HG03095 (cell line): ENCODE measurements at regions not wholly inside any gene's neighbourhood (a gene's known extent, or its start where the extent isn't known, plus 50 kb on each side); places are given as distances from the start of the nearest gene placed in this dataset.
"Not testable (repeated sequence)": the region's sequence is repeated elsewhere in the genome, so short reads cannot be mapped to it uniquely, and the experiment has no call there.

Source experiments
- ATAC-seq: cut with Tn5 transposase; IDR thresholded peaks from one replicate; pipeline ENCODE4 v1.9.1; 2021; ENCODE audit warnings: moderate library complexity; ENCODE audit not compliant: unreplicated experiment

- ATAC-seq = no peak
These were observed 70.8 kb upstream of the ATXN1 start for GRCh38 chr6:16832043-16832567.

DNA sequence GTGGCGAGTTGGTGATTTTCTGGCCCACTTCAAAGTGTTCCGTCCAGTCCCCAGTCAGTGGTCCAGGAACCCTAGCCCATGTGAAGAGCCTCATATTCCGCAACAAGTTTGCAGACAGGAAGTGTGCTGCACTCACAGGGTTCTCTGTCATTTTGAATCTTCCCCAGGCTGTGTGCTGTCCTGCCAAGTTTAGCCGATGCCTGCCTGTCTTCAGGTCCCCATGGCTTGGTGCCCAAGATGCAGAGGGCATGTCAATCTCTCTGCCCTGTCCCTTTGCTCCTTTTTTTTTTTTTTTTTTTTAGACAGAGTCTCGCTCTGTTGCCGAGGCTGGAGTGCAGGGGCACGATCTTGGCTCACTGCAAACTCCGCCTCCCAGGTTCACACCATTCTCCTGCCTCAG lies 69.9 kb upstream of the ATXN1 start:
- no peak for ATAC-seq

DNA sequence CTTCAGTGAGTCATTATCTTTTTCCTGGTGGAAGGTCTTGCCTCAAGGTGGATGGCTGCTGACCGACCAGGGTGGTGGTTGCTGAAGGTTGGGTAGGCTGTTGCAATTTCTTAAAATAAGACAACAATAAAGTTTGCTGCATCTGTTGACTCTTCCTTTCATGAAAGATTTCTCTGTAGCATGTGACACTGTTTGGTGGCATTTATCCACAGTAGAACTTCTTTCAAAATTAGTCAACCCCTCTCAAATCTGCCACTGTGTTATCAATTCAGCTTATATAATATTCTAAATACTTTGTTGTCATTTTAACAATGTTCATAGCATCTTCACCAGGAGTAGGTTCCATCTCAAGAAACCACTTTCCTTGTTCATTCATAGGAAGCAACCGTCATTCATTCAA lies 66.8 kb upstream of the ATXN1 start:
- no peak for ATAC-seq

- ATAC-seq = no peak
These were observed 66.4 kb upstream of the ATXN1 start for GRCh38 chr6:16827627-16828026.

DNA sequence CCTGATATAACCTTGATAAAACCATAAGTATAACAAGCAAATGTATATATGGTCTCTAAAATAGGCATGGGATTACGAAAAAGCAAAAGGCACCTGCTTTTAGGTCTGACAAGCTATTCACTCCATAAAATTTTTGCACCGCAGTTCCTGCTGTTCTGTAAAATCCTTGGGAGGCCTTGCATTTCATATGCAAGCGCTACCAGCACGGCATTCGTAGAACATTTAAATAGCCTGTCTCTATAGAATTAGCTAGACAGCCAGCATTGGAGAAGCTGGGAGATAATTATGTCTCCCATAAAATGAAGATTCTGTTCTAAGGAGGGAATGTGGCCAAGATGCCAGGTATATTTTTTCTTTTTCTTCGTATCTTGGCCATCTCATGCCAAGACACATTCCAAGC lies 64.5 kb upstream of the ATXN1 start:
- no peak for ATAC-seq

- ATAC-seq = no peak
These were observed 63.8 kb upstream of the ATXN1 start for GRCh38 chr6:16824845-16825685.

DNA sequence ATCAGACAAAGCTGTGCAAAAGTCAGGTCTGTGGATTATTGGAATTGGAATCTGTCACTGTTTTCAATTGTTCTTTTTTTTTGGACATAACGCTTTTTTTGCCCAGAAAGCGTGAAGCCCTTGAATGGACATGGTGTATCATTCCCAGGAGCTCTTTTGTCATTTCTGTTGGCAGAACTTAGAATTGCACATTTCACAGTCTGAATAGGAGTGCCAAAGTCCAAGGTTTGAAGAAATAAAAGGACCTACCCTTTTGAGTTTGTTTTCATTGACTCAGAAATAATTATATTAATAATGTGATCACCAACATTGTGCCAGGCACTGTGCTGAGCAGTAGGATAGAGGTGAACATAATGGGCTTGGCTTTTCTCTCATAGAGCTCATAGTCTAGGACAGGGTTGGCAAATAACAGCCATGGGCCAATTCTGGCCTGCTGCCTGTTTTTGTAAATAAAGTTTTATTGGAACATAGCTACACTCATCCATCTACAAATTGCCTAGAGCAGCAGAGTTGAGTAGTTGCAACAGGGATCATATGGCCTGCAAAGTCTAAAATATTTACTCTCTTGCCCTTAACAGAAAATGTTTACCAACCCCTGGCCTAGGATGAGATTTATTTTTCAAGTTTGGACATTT lies 62.6 kb upstream of the ATXN1 start:
- no peak for ATAC-seq

GRCh38 chr6:16822975-16823717 lies 61.9 kb upstream of the ATXN1 start:
- no peak for ATAC-seq

DNA sequence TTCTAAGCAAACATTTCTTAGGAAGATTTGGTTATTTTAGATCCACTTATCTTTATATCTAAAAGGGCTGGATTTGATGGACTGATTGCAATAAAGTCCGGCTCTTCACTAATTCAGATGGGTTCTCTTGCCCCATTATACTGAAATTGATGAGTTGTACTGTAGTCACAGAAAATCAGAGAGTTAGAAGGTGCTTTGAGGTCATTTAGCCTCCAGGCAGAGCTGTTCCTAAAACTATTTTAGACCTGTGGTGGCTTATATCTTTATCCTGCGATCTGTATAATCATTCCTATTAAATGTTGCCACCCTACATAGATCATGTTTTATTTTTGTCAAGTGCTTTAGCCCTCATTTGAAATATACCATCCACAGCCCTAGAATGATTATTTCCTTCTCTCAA lies 61.3 kb upstream of the ATXN1 start:
- no peak for ATAC-seq

DNA sequence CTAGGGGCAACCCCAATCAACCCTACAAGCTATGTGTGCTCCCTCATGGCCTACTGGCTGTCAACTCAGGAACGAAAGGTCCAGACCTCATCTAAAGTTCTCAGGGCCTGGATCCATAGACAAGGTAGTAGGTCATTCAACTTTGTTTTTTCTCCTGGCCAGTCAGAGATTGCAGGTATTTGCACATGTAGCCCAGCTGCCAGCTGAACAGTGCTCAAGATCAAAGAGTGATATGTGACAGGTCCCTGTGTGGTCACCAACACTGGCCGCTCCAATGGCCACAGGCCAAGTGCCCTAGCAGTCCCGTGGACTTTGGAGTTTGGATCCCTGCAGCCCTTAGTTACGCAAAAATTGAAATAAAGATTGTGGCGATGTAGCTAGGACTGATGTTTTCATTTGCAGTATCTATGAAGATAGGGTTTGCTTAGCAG lies 60.6 kb upstream of the ATXN1 start:
- no peak for ATAC-seq

DNA sequence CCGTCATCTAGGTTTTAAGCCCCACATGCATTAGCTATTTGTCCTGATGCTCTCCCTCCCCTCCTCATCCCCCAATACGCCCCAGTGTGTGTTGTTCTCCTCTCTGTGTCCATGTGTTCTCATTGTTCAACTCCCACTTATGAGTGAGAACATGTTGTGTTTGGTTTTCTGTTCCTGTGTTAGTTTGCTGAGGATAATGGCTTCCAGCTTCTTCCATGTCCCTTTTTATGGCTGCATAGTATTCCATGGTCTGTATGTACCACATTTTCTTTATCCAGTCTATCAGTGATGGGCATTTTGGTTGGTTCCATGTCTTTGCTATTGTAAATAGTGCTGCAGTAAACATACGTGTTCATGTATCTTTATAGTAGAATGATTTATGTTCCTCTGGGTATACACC lies 59.0 kb upstream of the ATXN1 start:
- not testable (repeated sequence) for ATAC-seq

DNA sequence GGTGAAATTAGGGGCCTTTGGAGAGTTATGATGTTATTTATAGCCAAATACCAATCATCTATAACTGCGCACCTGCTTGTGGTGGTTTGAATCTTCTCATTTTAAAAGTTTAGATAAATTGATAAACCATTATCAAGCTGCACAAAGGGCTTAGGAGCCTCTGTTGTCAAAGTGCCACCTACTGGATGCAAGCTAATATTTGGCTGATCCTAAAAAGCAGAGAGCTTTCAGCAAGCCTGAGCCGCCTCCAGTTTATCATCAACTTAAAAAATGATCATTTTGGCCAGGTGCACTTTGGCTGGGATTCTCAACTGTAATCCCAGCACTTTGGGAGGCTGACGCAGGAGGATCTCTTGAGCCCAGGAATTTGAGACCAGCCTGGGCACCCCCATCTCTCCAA lies 58.5 kb upstream of the ATXN1 start:
- no peak for ATAC-seq

GRCh38 chr6:16818992-16819626 lies 57.8 kb upstream of the ATXN1 start:
- ATAC-seq = no peak

- no peak for ATAC-seq
These were observed 56.3 kb upstream of the ATXN1 start for GRCh38 chr6:16817594-16817993.

DNA sequence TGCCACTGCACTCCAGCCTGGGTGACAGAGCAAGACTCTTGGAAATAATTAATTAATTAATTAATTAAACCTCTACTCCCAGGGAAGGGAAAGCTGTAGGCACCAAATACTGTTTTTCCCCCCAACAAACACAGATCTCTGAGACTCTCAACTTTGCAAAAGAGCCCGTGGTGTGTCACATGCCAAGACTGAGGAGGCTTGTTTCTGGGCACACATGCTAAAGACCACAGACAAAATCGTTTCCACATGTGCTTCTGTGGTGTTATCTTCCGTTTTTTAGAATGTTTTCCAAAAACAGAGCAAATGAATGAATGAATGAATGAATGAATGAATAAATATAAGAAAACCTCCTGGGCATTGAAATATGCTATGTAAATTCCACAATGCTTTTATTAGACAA lies 55.6 kb upstream of the ATXN1 start:
- no peak for ATAC-seq

GRCh38 chr6:16812993-16813392 lies 51.7 kb upstream of the ATXN1 start:
- ATAC-seq = no peak

- no peak for ATAC-seq
These were observed 50.2 kb upstream of the ATXN1 start for GRCh38 chr6:16811277-16811979.
